GM19463 (cell line): ENCODE measurements at regions not wholly inside any gene's neighbourhood (a gene's known extent, or its start where the extent isn't known, plus 50 kb on each side); places are given as distances from the start of the nearest gene placed in this dataset.

Source experiments
- ATAC-seq: cut with Tn5 transposase; IDR thresholded peaks from one replicate; pipeline ENCODE4 v1.9.1; 2021; ENCODE audit warnings: mild to moderate bottlenecking, moderate library complexity; ENCODE audit not compliant: unreplicated experiment

GRCh38 chr1:239725933-239726332 lies 339.6 kb downstream of the CHRM3 start:
- ATAC-seq, result no peak

DNA sequence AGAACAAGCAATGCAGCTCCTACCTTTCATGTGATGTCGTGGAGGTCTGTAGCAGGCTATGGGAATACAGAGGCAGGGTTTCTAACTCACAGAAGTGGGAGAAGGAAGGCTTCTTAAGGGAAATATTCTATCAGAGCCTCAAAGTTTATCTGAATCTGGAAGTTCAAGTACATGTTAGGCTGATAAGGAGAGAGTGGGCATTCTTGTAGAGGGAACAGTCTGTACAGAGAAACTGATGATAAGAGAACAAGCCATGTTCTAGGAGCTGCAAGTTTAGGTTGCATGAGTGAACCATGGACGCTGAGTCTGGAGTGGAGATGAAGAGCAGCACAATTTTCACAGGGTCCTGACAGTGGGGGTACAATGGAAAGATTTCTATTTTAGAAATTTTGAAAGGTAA lies 344.0 kb downstream of the CHRM3 start:
- ATAC-seq, result no peak

DNA sequence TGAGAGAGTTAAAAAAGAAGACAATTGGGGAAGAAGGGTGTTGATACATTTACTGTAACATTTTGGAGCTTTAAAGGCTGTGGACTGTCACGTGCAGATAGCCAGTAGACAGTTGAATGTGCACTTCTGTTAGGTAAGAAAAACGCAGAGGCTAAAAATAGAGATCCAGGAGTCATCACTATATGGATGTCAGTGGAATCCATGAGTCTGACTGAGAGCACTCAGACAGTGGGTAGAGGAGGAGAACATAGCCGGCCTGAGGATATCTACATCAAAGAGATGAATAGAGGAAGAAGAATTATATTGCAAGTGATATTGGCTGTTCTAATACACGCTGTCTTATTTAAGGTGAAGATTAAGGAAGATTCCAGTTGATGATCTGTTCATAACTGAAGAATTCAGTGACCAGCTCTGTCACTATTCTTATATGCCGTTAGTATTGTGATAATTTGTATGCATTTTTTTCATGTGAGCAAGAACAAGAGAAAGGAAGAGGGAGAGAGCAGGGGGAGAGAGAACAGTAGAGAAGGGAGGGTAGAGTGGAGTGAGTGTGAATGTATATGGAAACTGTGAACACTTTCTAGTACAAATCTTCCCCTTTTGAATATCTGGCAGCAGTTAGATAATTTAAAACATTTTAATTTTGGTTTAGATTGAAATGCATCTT lies 344.8 kb downstream of the CHRM3 start:
- ATAC-seq, result no peak

- no peak for ATAC-seq
These were observed 346.4 kb downstream of the CHRM3 start for GRCh38 chr1:239732770-239733169.

DNA sequence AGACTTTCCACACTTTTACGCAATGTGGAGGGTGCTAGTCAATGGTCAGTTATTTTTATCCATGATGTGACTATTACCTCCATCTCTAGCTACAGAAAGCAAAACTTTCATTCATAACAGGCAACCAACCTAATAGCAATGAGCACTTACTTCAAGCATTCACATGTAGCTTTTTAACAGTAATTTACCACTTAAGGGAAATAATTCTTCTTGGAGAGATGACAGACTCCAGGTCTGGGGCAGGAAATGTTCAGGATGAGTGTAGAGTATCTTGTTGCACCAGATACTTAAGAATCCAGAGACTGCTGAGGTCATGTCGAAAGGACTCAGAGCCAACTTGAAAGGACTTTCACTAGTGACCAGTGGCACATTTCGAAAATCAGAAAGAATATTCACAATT lies 347.6 kb downstream of the CHRM3 start:
- no peak for ATAC-seq

DNA sequence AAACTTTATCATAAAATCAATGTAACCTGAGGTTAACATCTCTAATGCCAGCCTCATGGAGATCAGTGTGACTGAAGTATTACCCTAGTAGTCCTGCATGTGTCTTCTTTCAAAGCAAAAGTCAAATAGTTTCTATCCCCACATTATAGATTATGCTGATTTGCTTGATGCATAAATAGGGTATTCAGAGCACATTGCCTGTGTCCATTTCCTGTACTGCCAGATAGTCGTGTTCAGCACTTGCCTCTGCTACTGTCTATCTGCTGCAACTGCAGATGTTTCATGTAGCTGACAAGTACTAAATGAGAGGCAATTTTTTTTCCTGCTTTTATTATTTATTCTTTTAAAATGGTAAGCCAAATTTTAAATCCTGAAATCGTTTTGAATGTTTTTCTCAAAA lies 348.7 kb downstream of the CHRM3 start:
- no peak for ATAC-seq

GRCh38 chr1:239736479-239736878 lies 350.1 kb downstream of the CHRM3 start:
- ATAC-seq, result no peak

GRCh38 chr1:239739375-239739774 lies 352.3 kb upstream of the FMN2 start:
- ATAC-seq, result no peak

DNA sequence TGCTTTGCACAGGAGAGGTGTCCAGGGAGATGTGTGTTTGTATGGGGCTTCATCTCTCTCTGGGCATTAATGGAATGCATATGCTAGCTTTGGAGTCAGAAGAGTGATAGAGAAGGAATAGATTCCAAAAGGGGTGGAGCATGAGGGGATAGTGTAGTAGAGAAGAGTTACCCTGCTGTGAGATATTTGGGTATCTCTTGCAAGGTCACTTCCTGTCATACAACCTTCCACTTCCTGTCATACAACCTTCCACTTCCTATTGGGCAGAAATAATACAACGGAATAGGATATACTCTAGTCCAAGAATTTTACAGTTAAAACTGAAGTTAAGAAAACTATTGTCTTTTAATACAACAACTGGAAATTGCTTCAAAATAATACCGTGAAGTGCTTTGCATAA lies 351.8 kb upstream of the FMN2 start:
- ATAC-seq, result no peak

DNA sequence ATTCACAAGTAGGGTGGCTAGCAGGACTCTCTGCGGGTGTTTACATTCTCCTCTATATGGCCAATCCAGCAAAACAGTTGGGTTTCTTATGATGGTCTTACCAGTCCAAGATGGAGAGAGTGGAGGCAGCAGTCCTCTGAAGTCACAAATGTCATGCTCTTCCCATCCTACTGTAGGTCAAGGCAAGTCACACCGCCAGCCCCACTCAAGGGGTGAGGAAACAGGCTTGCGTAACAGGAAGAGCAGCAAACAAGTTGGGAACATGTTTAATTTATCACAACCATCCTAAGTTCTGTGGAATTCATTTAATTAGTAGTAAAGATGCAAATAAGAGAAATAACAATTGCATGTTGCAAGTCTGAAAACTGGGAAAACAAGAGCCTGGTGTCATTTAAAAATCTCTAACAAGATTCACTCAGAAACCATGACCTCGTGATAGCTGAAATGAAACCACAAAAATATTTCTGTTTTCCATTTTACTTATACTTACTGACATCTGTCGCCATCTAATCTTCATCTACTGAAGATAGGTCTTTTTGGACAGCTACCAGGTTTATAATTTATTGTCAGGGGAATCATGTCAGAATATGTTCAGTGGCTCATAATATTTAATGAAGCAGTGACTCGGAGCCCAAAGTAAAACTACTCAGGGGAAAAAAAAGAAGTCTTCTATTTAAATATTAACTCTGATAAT lies 349.1 kb upstream of the FMN2 start:
- ATAC-seq, result no peak

DNA sequence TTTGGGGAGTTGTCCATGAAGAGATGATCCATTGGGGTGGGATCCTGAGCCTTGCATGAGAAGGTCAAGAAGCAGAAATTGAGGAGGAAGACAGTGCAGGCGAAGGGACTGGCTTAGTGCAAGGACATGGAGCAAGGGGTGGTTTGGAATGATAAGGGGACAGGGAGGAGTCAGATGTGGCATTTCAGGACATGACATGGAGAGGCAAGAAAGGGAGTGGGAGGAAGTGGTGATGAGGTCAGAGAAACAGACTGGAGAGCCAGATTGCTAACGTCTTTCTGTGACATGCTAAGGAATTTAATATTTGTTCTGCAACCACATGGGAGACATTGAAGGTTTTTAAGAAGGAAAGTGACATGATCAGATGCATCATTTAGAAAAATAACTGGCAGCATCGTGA lies 346.8 kb upstream of the FMN2 start:
- no peak for ATAC-seq

DNA sequence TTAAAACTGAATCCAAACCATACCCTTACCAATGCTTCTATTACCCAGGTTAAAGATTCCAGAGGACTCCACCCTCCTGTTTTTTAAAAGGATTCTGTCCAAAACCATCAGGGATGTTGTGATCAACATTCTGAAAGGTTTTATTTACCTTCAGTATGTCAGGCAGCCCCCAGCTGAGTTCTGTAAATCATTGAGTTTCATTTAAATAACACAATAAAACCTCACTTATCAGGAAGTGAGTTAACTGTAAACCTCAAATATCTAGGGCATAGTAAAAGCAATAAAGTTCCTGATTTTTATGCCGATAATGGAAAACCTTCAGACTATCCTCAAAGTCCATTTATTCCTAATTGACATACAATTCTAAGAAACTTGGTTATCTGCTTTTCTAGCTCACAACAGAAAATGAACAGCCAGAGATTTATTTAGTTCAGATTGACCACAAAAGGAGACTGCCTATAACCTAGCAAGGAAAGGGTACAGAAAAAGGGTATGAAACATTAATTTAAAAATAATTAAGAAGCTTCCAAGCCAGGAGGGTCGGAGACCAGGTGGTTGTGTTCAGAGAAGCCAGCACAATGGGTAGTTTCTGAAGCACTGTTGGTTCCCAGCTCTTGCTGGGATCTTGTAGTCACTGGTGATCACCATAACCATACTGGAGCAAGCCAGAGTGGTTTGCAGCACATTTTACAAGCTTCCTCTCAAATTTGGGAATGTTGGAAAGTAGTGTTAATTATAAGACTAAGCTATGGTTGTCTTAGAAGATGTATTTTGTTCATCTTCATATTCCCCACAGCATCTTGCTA lies 336.4 kb upstream of the FMN2 start:
- no peak for ATAC-seq

- ATAC-seq, result no peak
These were observed 334.0 kb upstream of the FMN2 start for GRCh38 chr1:239757716-239758115.

DNA sequence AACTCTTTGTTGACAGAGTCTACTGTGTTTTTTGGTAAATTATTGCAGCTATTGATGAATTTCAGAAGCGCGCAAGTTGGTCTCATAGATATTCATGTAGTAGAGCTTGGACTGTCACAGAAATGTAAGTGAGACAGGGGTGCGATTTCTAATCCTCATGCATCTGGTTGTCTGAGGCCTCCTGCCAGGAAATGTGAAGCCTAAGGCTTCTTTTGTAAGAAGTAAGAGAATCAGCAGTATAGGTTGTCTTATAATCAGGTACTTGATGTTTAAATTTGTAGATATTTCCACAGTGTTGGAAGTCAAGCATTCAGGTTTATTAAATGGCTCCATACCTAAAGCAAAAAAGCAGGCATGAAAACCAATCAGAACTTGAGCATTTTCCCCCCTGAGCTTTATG lies 332.9 kb upstream of the FMN2 start:
- no peak for ATAC-seq

DNA sequence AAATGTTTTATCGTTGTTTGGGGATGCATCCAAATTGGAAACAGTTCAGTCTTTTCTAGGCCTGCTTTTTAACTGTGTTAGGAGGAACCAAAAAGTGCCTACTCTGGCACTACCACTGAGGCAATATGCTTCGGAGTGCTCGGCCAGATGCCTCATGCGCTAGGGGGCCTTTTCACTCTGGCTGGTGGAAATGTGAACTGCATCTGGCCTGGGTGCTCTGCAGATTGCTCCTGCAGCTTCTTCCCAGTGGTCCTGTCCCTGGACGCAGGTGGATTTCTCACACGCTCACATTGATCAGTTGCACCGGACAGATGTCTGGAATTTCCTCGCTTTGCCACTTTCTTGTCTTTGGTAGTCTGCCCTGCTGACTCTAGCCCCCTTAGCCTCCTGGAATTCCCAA lies 330.2 kb upstream of the FMN2 start:
- ATAC-seq, result no peak

DNA sequence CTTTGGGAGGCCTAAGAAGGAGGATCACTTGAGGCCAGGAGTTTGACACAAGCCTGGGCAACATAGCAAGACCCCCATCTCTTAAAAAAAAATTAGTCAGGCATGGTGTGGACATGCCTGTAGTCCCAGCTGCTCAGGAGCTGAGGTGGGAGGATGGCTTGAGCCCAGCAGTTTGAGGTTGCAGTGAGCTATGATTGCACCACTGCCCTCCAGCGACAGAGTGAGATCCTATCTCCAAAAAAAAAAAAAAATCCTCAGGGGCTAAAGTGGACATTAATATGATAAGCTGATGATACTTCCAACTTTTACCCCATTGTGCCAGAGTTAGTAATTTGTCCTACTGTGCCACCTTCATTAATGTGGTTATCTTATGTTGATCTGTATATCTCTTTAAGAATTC lies 327.8 kb upstream of the FMN2 start:
- ATAC-seq, result no peak

- no peak for ATAC-seq
These were observed 327.1 kb upstream of the FMN2 start for GRCh38 chr1:239764546-239764945.

- ATAC-seq, result no peak
These were observed 326.5 kb upstream of the FMN2 start for GRCh38 chr1:239765163-239765562.

GRCh38 chr1:239771550-239771949 lies 320.1 kb upstream of the FMN2 start:
- no peak for ATAC-seq

DNA sequence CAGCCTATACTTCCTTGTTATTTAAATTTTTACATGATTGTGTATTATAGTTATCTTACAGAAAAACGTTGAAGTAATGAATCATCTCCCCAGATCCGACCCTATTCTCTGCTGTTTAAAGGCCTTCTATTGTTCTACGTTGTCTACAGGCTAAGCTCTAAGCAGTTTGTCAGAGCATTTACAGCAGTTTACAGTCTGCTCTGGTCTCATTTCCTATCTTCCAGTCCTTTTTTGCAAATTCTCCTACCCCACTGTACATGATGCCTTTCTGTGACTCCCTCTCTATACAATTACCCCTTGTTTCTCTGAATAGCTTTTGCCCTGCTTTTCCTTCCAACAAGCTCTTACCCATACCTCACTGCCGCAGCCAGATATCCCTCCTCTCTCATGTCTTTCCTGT lies 319.2 kb upstream of the FMN2 start:
- no peak for ATAC-seq

DNA sequence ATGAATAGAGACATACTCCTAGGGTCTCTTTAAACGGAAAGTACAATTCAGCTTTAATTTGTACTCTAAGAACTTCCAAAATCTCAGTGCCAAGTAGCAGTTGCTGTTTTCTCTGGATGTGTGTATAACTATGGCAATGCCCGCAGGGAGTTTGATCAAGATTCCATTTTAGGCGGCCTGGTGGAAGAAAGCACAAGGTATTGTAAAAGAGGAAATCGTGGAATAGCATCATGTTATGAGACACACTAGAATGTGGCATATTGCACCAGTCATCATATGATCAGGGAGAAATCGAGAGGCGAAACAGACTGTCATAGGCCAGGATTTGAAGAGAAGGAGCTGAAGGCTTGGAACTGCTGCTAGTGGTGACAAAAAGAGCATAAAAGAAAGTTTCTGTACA lies 316.2 kb upstream of the FMN2 start:
- no peak for ATAC-seq

GRCh38 chr1:239778208-239778813 lies 313.4 kb upstream of the FMN2 start:
- ATAC-seq, result no peak
